MM.1S (cell line): ENCODE measurements at regions not wholly inside any gene's neighbourhood (a gene's known extent, or its start where the extent isn't known, plus 50 kb on each side); places are given as distances from the start of the nearest gene placed in this dataset.

Experiments
- DNase-seq: peaks from one replicate; pipeline ENCODE4 v3.0.0-alpha.2; 2015
- H2AFZ ChIP-seq: fragments of 300-600 bp; sonication (generic); 2 replicates; pipeline ENCODE4 v1.6.0; 2016; ENCODE audit warnings: antibody characterized with exemption, low read length
- H3F3A ChIP-seq: fragments of 300-600 bp; sonication (generic); 2 replicates; pipeline ENCODE4 v1.6.1; 2016; ENCODE audit warnings: mild to moderate bottlenecking, antibody characterized with exemption, low read length, moderate library complexity, mixed read lengths; ENCODE audit not compliant: insufficient read depth
- H3K27ac ChIP-seq: fragments of 300-600 bp; sonication (generic); 2 replicates; pipeline ENCODE4 v1.5.1; 2016; ENCODE audit warnings: mild to moderate bottlenecking, low read length
- H3K27me3 ChIP-seq: fragments of 300-600 bp; sonication (generic); replicated peaks from 2 replicates; pipeline ENCODE4 v1.6.0; 2016; ENCODE audit warnings: low read length; ENCODE audit not compliant: insufficient read depth
- H3K36me3 ChIP-seq: fragments of 300-600 bp; sonication (generic); replicated peaks from 2 replicates; pipeline ENCODE4 v1.6.1; 2016; ENCODE audit warnings: mild to moderate bottlenecking, low read length, mixed read lengths; ENCODE audit not compliant: insufficient read depth
- H3K4me1 ChIP-seq: fragments of 300-600 bp; sonication (generic); 2 replicates; pipeline ENCODE4 v1.6.1; 2016; ENCODE audit warnings: low read length, mixed read lengths
- H3K4me2 ChIP-seq: fragments of 300-600 bp; sonication (generic); 2 replicates; pipeline ENCODE4 v1.6.0; 2016; ENCODE audit warnings: low read depth, low read length
- H3K4me3 ChIP-seq: fragments of 300-600 bp; sonication (generic); 2 replicates; pipeline ENCODE4 v1.5.1; 2016; ENCODE audit warnings: low read length, mixed read lengths
- H3K79me2 ChIP-seq: fragments of 300-600 bp; sonication (generic); 2 replicates; pipeline ENCODE4 v1.6.1; 2016; ENCODE audit warnings: mixed run types, low read length, mixed read lengths
- H3K9ac ChIP-seq: fragments of 300-600 bp; sonication (generic); 2 replicates; pipeline ENCODE4 v1.6.1; 2016; ENCODE audit warnings: low read length, mixed read lengths
- H3K9me2 ChIP-seq: fragments of 300-600 bp; sonication (generic); replicated peaks from 2 replicates; pipeline ENCODE4 v1.6.1; 2016; ENCODE audit warnings: mild to moderate bottlenecking, low read length, mixed read lengths; ENCODE audit not compliant: insufficient read depth
- H3K9me3 ChIP-seq: fragments of 300-600 bp; sonication (generic); replicated peaks from 2 replicates; pipeline ENCODE4 v1.6.1; 2016; ENCODE audit warnings: mild to moderate bottlenecking, low read length, mixed read lengths; ENCODE audit not compliant: insufficient read depth
- H4K20me1 ChIP-seq: fragments of 300-600 bp; sonication (generic); 2 replicates; pipeline ENCODE4 v1.6.1; 2016; ENCODE audit warnings: mild to moderate bottlenecking, low read length, moderate library complexity, mixed read lengths; ENCODE audit not compliant: insufficient read depth
- EZH2 ChIP-seq: fragments of 300-600 bp; sonication (generic); optimal IDR thresholded peaks from 2 replicates; pipeline ENCODE3; 2017; ENCODE audit warnings: low read depth, mild to moderate bottlenecking, antibody characterized with exemption, low read length, mixed read lengths
- EZH2phosphoT487 ChIP-seq: fragments of 300-600 bp; sonication (generic); IDR thresholded peaks from 2 replicates; pipeline ENCODE4 v1.6.1; 2018; ENCODE audit warnings: antibody characterized with exemption, low read length
- TF ChIP-seq, protein P1 (sequence below): fragments of 300-600 bp; sonication (generic); IDR thresholded peaks from 2 replicates; pipeline ENCODE4 v1.5.1; 2016; ENCODE audit warnings: antibody characterized with exemption, low read length, mixed read lengths

DNA sequence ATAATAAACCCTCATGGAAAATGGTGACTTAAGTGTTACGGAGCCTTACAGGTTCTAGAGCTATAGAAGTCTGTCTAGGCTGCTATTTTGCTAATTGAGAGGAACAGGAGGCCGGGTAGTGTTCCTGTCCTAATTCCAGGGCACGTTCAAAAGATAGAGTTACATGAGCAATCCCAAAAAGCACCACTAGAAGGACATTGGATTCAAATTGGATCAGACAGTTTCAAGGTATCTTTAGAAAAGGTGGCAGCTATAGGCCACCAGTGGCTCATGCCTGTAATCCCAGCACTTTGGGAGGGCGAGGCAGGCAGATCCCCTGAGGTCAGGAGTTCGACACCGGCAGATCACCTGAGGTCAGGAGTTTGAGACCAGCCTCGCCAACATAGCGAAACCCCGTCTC is 458.8 kb downstream of the TMEM232 start:
- Histone ChIP-seq H3K9me2 (no peaks in the 10 kb centered on the region), H3K36me3 (no peaks in the 10 kb centered on the region), H3F3A (peaks cover 18% of the 10 kb centered on the region), H3K27me3 (no peaks in the 10 kb centered on the region), H3K4me2 (no peak overlapping the region), H3K4me1 (peaks cover 25% of the 10 kb centered on the region), H3K4me3 (no peak overlapping the region), H3K9ac (no peak overlapping the region), H3K27ac (no peak overlapping the region), H3K9me3 (no peaks in the 10 kb centered on the region), H2AFZ (no peak overlapping the region), H3K79me2 (no peaks in the 10 kb centered on the region), H4K20me1 (no peaks in the 10 kb centered on the region)
- TF ChIP-seq, protein P1, sequence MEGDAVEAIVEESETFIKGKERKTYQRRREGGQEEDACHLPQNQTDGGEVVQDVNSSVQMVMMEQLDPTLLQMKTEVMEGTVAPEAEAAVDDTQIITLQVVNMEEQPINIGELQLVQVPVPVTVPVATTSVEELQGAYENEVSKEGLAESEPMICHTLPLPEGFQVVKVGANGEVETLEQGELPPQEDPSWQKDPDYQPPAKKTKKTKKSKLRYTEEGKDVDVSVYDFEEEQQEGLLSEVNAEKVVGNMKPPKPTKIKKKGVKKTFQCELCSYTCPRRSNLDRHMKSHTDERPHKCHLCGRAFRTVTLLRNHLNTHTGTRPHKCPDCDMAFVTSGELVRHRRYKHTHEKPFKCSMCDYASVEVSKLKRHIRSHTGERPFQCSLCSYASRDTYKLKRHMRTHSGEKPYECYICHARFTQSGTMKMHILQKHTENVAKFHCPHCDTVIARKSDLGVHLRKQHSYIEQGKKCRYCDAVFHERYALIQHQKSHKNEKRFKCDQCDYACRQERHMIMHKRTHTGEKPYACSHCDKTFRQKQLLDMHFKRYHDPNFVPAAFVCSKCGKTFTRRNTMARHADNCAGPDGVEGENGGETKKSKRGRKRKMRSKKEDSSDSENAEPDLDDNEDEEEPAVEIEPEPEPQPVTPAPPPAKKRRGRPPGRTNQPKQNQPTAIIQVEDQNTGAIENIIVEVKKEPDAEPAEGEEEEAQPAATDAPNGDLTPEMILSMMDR = no peak
- TF ChIP-seq EZH2 = no peak
- TF ChIP-seq EZH2phosphoT487 = no peak
- no peak for DNase-seq

DNA sequence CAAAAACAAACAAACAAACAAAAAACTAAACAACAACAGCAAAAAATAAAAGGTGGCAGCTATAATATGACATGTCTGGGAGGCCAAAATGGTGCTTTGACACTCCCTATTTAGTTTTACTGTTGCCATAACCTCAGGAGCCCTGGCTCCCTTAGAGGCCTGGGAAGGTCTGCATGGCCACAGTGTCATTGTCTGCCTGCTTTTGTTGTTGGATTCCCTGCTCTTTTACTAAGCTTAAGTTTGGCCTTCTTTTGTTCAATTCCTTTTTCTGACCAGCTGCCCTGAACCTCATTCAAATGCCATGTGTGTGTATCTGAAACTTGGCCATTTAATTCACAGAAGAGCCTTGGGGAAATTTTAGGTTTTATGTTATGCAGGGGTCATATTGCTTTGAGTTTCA is 458.2 kb downstream of the TMEM232 start:
- H3K79me2 ChIP-seq = no peaks in the 10 kb centered on the region
- H4K20me1 ChIP-seq = no peaks in the 10 kb centered on the region
- no peaks in the 10 kb centered on the region for H3K9me2 ChIP-seq
- H2AFZ ChIP-seq = 0 out of 2 replicates have a peak overlapping the region, but pooled peaks have one; percentile 6
- H3K36me3 ChIP-seq = no peaks in the 10 kb centered on the region
- H3K9me3 ChIP-seq = no peaks in the 10 kb centered on the region
- no peak overlapping the region for H3K9ac ChIP-seq
- H3K27me3 ChIP-seq = no peaks in the 10 kb centered on the region
- H3K4me3 ChIP-seq = no peak overlapping the region
- peak overlapping the region; percentile 53; the same call in 1 of the 2 replicates for H3K4me2 ChIP-seq
- peak; percentile 39 for DNase-seq
- TF ChIP-seq EZH2phosphoT487 (no peak), EZH2 (no peak)
- TF ChIP-seq, protein P1 = no peak
- peaks cover 18% of the 10 kb centered on the region for H3F3A ChIP-seq
- peak overlapping the region; percentile 53; the same call in 1 of the 2 replicates for H3K27ac ChIP-seq
- peaks cover 25% of the 10 kb centered on the region for H3K4me1 ChIP-seq

DNA sequence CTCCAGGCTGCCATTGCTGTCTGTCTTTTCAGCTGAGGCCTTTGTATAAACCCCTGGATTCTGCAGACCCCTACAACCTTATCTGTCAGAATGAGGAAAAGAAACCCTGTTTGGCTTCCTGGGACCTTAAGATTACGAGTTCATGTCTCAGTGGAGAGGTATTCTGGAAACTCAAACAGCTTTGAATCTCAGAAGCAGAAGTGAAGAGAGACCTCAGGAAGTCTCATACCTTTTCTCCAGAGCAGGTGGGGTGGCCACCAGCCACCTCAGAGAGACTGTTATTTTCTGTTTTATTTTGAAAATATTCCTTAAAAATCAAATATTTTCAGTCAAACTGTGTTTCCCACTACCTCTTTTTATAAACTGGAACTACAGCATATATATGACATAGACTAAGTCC is 457.5 kb downstream of the TMEM232 start:
- Histone ChIP-seq H3F3A (peaks cover 18% of the 10 kb centered on the region), H3K9ac (no peak overlapping the region), H3K79me2 (no peaks in the 10 kb centered on the region), H3K4me1 (peaks cover 25% of the 10 kb centered on the region), H3K4me2 (peak overlapping the region; percentile 53; the same call in 1 of the 2 replicates), H3K4me3 (no peak overlapping the region), H3K27ac (peak overlapping the region; percentile 53; the same call in 1 of the 2 replicates), H4K20me1 (no peaks in the 10 kb centered on the region), H3K36me3 (no peaks in the 10 kb centered on the region), H3K9me2 (no peaks in the 10 kb centered on the region), H3K27me3 (no peaks in the 10 kb centered on the region), H2AFZ (no peak overlapping the region), H3K9me3 (no peaks in the 10 kb centered on the region)
- DNase-seq = peak; percentile 20
- TF ChIP-seq EZH2 (no peak), EZH2phosphoT487 (no peak)
- TF ChIP-seq, protein P1 = no peak
